NCI-H2029 (cell line): ENCODE measurements at regions not wholly inside any gene's neighbourhood (a gene's known extent, or its start where the extent isn't known, plus 50 kb on each side); places are given as distances from the start of the nearest gene placed in this dataset.

Experiments used
- DNase-seq: peaks from one replicate; lab custom pipeline; 2025; lab: John Stamatoyannopoulos, UW

GRCh38 chr2:194750926-194751325 lies 906.1 kb upstream of the SLC39A10 start:
- DNase-seq: no peak

GRCh38 chr2:194745557-194746146 lies 911.4 kb upstream of the SLC39A10 start:
- DNase-seq: no peak

DNA sequence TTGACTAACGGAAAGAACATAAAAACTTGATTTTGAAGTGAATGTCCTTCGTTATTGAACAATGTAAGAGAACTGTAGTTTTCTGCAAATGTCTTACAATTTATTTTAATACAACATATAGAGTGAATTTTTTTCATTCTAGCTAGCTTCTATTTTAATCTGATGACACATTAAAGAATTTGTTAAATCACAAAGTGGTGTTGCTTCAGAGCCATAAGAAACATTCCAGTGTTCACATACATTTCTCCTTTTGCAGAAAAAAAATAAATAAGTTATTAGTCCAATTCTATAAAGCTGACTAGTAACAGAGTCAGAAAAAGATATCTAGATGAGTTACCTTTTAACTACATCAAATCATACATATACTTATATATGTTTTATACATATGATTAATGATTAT lies 914.3 kb upstream of the SLC39A10 start:
- no peak for DNase-seq

DNA sequence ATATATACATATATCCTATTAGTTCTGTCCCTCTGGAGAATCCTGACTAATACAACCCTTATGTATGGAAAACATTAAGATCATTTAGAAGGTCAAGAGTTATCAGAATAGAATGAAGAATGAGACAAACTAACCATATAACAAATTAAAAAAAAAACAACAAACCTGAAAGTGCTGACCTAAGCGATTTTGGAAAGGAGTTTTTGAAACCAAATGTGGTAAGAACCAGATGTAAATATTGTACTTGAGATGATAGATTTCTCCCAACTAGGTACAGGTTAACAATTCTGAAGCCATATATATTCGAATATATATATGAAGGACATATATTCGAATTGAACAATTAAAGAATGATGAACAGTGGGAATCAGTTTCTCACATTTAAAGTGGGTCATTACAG lies 917.8 kb upstream of the SLC39A10 start:
- no peak for DNase-seq

- no peak for DNase-seq
Measured at GRCh38 chr2:194735837-194736542, 921.0 kb upstream of the SLC39A10 start.

DNA sequence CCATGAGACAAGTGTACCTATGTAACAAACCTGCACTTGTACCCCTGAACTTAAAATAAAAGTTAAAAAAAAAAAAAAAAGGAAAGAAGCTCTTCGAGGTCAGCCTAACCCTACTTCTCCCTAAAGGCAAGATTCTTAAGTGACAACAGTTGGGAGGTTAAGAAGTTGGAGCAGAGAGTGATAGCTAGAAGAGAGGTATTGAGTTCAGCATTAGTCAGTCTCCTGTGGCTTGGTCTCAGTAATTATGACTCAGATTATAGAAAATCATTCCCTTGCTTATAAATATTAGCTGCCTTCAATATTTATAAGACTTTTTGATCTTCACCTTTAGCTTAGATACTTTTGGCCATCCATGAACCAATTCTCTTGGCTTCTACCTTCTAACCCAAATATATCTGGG lies 926.8 kb upstream of the SLC39A10 start:
- no peak for DNase-seq

DNA sequence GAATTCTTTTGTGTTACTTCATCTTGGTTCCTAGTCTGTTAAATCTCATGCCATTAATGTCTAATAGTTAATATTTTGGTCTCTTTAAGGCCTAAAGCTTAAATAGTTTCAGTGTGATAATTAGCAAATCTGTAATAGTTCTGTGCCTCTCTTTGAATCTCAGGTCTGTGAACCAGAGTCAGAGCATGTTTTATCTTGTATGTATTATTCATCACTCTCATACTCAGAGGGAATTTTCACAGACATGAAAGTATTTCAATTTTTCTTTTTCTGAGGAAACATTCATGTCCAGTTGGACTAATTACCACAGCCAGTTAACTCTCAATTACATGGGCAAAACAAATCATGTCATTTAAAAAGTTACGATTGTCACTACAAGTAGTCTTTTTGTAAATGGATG lies 931.9 kb upstream of the SLC39A10 start:
- no peak for DNase-seq

DNA sequence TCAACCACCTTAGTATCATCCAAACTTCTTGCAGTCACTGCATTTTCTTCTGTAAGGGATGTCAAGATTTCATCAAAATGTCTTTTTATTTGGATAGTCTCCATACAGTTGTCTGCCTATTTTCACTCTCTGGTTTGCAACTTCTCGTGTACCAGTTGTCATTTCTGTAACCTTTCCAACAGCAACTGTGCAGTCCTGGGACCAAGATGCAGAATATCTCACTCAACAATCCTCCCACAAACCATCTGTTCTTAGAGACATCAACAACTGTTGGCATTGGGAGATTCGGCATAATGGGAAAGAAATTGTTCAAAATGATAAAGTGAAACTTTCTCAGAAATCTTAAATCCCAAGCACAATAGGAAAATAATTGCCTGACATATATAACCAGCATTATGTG lies 933.6 kb upstream of the SLC39A10 start:
- no peak for DNase-seq

- DNase-seq: no peak
Measured at GRCh38 chr2:194721227-194721626, 935.8 kb upstream of the SLC39A10 start.

DNA sequence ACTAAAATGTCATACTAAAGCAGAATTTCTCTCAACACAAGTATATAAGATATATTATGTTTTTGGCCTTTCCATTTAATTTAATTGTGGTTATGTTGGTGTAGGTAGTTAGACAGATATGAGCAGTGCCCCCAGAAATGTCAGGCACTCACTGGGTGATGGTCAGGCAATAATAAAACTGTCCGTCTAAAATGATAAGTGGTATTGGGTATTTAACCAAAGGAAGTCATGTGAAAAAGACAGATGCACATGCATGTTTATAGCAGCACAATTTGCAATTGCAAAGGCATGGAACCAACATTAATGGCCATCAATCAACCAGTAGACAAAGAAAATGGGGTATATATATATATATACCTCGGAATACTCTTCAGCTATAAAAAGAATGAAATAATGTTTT lies 936.6 kb upstream of the SLC39A10 start:
- no peak for DNase-seq

- DNase-seq: no peak
Measured at GRCh38 chr2:194718881-194719280, 938.1 kb upstream of the SLC39A10 start.

- no peak for DNase-seq
Measured at GRCh38 chr2:194714541-194714940, 942.5 kb upstream of the SLC39A10 start.

- no peak for DNase-seq
Measured at GRCh38 chr2:194709840-194710239, 947.2 kb upstream of the SLC39A10 start.

DNA sequence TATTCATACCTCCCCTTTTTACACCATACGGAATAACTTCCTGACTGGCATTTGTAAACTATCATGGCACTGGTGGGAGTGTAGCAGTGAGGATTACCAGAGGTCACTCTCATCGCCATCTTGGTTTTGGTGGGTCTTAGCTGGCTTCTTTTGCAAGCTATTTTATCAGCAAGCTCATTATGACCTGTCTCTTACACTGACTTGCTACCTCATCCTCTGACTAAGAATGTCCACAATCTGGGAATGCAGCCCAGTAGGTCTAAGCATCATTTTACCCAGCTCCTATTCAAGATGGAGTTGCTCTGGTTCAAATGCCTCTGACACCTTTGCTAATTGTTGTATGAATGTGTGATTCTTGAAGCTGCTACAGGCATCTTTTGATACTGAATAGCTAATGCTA lies 950.8 kb upstream of the SLC39A10 start:
- no peak for DNase-seq

- no peak for DNase-seq
Measured at GRCh38 chr2:194705398-194705797, 951.6 kb upstream of the SLC39A10 start.

GRCh38 chr2:194700726-194701125 lies 956.3 kb upstream of the SLC39A10 start:
- no peak for DNase-seq

- no peak for DNase-seq
Measured at GRCh38 chr2:194700116-194700515, 956.9 kb upstream of the SLC39A10 start.

DNA sequence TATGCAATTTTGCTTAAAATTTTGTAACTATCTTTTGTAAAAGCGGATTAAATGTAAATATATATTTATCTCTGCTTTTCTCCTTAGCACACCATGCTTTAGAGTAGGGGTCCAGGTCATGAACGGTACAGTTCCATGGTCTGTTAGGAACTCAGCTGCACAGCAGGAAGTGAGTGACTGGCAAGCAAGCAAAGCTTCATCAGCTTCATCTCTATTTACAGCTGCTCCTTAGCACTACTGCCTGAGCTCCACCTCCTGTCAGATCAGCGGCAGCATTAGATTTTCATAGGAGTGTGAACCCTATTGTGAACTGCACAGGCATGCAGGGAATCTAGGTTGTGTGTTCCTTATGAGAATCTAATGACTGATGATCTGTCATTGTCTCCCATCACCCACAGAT lies 959.0 kb upstream of the SLC39A10 start:
- no peak for DNase-seq

GRCh38 chr2:194697439-194697838 lies 959.6 kb upstream of the SLC39A10 start:
- no peak for DNase-seq

GRCh38 chr2:194696690-194697089 lies 960.3 kb upstream of the SLC39A10 start:
- DNase-seq: no peak

DNA sequence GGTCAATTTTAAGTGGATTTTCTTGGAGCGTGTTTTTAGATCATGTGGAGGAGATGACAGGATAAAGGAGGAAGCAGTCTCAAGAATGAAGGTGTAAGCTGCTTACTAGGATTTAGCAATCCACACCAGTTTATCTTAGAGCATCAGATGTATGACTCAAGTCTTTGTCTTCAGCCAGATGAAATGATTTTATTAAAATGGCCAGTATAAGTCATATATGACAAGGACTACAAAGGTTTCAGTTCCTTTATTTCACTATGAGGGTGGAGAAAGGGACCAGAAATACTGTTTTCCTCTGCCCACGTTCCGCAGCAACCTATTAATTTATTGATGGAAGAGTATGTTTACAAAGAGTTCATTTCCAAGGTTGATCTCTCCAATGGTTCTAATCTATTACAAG lies 970.5 kb upstream of the SLC39A10 start:
- no peak for DNase-seq

GRCh38 chr2:194674043-194674442 lies 983.0 kb upstream of the SLC39A10 start:
- no peak for DNase-seq

GRCh38 chr2:194672994-194673393 lies 984.0 kb upstream of the SLC39A10 start:
- no peak for DNase-seq

- no peak for DNase-seq
Measured at GRCh38 chr2:194661431-194661830, 995.6 kb upstream of the SLC39A10 start.
